HCT116 (cell line): ENCODE measurements at regions not wholly inside any gene's neighbourhood (a gene's known extent, or its start where the extent isn't known, plus 50 kb on each side); places are given as distances from the start of the nearest gene placed in this dataset.

Source experiments
- ATAC-seq: fragments of 200-7000 bp; cut with Tn5 transposase; 2 replicates; pipeline ENCODE4 v1.9.1; 2020; ENCODE audit warnings: mild to moderate bottlenecking, moderate library complexity
- BruUV-seq: library from RNA; stranded (reverse); fragments of 400-500 nt; replicated peaks from 2 replicates; lab custom pipeline; 2021; lab: Mats Ljungman, UMichigan
- CTCF ChIA-PET: fragments of 300-600 bp; sonication (Branson Sonifier 250); formaldehyde crosslinking; loops from one replicate; lab custom pipeline; 2021; ENCODE audit warnings: antibody characterized with exemption; lab: Charles Lee
- POLR2A ChIA-PET: fragments of 300-600, 350-600 bp; sonication (Branson Sonifier 250); formaldehyde crosslinking; loops from one replicate; lab custom pipeline; 2021; ENCODE audit warnings: antibody characterized with exemption; lab: Charles Lee
- RAD21 ChIA-PET, 2 experiments: fragments of 300-600 bp; sonication (Branson Sonifier 250); formaldehyde crosslinking; loops; one replicate each; lab custom pipeline; 2023; ENCODE audit warnings: low total read pairs in 2 of 2; ENCODE audit not compliant: uncharacterized antibody in 2 of 2, unreplicated experiment in 2 of 2, low non-redundant PET in 1 of 2; lab: Charles Lee
- DNase-seq: peaks from one replicate; pipeline ENCODE4 v3.0.0-alpha.2; 2010; ENCODE audit warnings: low read depth, low spot score
- H2AFZ ChIP-seq: fragments of 200-600 bp; shearing (Covaris generic), sonication (generic); 2 replicates; pipeline ENCODE4 v1.6.1; 2017; ENCODE audit warnings: low read depth, mixed run types, mixed read lengths, antibody characterized with exemption, low read length; ENCODE audit not compliant: poor library complexity, severe bottlenecking
- H3K27ac ChIP-seq: 2 replicates; pipeline ENCODE4 v1.5.1; 2012; ENCODE audit warnings: low read depth, low read length
- H3K27me3 ChIP-seq: fragments of 200-600 bp; sonication (generic); 2 replicates; pipeline ENCODE4 v1.6.1; 2016; ENCODE audit warnings: mixed run types, low read length, mixed read lengths; ENCODE audit not compliant: insufficient read depth
- H3K36me3 ChIP-seq, 2 experiments: fragments of 200-500 bp in 1 of 2; fragments of 200-600 bp in 1 of 2; sonication (Bioruptor generic) in 1 of 2; sonication (generic) in 1 of 2; 2 replicates each; pipeline versions ENCODE4 v1.5.1 to v1.6.1; 2014 to 2016; ENCODE audit warnings: low read length in 2 of 2, inconsistent platforms in 1 of 2, mixed read lengths in 1 of 2, mixed run types in 1 of 2; ENCODE audit not compliant: insufficient read depth in 2 of 2, control insufficient read depth in 1 of 2
- H3K4me1 ChIP-seq, 2 experiments: fragments of 200-600 bp in 1 of 2; sonication (generic) in 1 of 2; 2 replicates each; pipeline versions ENCODE4 v1.5.1 to v1.6.1; 2012 to 2017; ENCODE audit warnings: low read length in 2 of 2, inconsistent platforms in 1 of 2, mild to moderate bottlenecking in 1 of 2, mixed read lengths in 1 of 2, mixed run types in 1 of 2, moderate library complexity in 1 of 2; ENCODE audit not compliant: insufficient read depth in 2 of 2, control insufficient read depth in 1 of 2
- H3K4me2 ChIP-seq: fragments of 200-600 bp; sonication (generic); 2 replicates; pipeline ENCODE4 v1.6.1; 2017; ENCODE audit warnings: mixed run types, low read length, mixed read lengths
- H3K4me3 ChIP-seq, 2 experiments: fragments of 200-600 bp in 1 of 2; sonication (generic) in 1 of 2; replicated peaks in 1 of 2; 2 replicates each; pipeline ENCODE4 v1.5.1; 2011 to 2016; ENCODE audit warnings: low read length in 2 of 2, control low read depth in 1 of 2, low read depth in 1 of 2, mild to moderate bottlenecking in 1 of 2, mixed read lengths in 1 of 2, mixed run types in 1 of 2
- H3K79me2 ChIP-seq: fragments of 200-600 bp; sonication (generic); 2 replicates; pipeline ENCODE4 v1.6.1; 2017; ENCODE audit warnings: mild to moderate bottlenecking, mixed run types, low read length, moderate library complexity, mixed read lengths; ENCODE audit not compliant: insufficient read depth
- H3K9ac ChIP-seq: fragments of 200-600 bp; sonication (generic); 2 replicates; pipeline ENCODE4 v1.6.1; 2016; ENCODE audit warnings: low read length, mixed read lengths
- H3K9me2 ChIP-seq: fragments of 200-600 bp; sonication (generic), shearing (Covaris generic); 2 replicates; pipeline ENCODE4 v1.6.1; 2017; ENCODE audit warnings: mixed run types, mild to moderate bottlenecking, moderate library complexity; ENCODE audit not compliant: insufficient read depth
- H3K9me3 ChIP-seq, 2 experiments: fragments of 200-500 bp in 1 of 2; fragments of 200-600 bp in 1 of 2; sonication (Bioruptor generic) in 1 of 2; sonication (generic) in 1 of 2; 2 replicates each; pipeline ENCODE4 v1.6.1; 2014 to 2017; ENCODE audit warnings: low read length in 2 of 2, mixed read lengths in 2 of 2, inconsistent platforms in 1 of 2, low read depth in 1 of 2, mild to moderate bottlenecking in 1 of 2, mixed run types in 1 of 2, moderate library complexity in 1 of 2; ENCODE audit not compliant: control insufficient read depth in 1 of 2, insufficient read depth in 1 of 2
- H4K20me1 ChIP-seq: fragments of 200-600 bp; sonication (generic), shearing (Covaris generic); 2 replicates; pipeline ENCODE4 v1.6.1; 2017; ENCODE audit warnings: mixed run types, mild to moderate bottlenecking, moderate library complexity; ENCODE audit not compliant: insufficient read depth
- CBX3 ChIP-seq: IDR thresholded peaks from 2 replicates; pipeline ENCODE4 v1.6.1; 2012; ENCODE audit warnings: low read depth
- EGR1 ChIP-seq: IDR thresholded peaks from 2 replicates; pipeline ENCODE4 v1.6.1; 2012; ENCODE audit warnings: low read depth
- ELF1 ChIP-seq: IDR thresholded peaks from 2 replicates; pipeline ENCODE4 v1.6.1; 2012; ENCODE audit warnings: low read depth, borderline replicate concordance
- EZH2 ChIP-seq: fragments of 200-600 bp; sonication (generic); IDR thresholded peaks from 2 replicates; pipeline ENCODE4 v1.6.1; 2017; ENCODE audit warnings: antibody characterized with exemption, mixed run types
- FOSL1 ChIP-seq: IDR thresholded peaks from 2 replicates; pipeline ENCODE4 v1.6.1; 2012; ENCODE audit warnings: low read depth
- JUND ChIP-seq: IDR thresholded peaks from 2 replicates; pipeline ENCODE4 v1.6.1; 2012
- POLR2A ChIP-seq: IDR thresholded peaks from 2 replicates; pipeline ENCODE4 v1.7.0; 2011; ENCODE audit warnings: borderline replicate concordance; ENCODE audit not compliant: insufficient read depth, insufficient read length; ENCODE audit errors: extremely low read depth
- POLR2AphosphoS5 ChIP-seq: IDR thresholded peaks from 2 replicates; pipeline ENCODE4 v1.6.1; 2011; ENCODE audit warnings: mild to moderate bottlenecking, low read depth, low read length, moderate library complexity
- RAD21 ChIP-seq: IDR thresholded peaks from 2 replicates; pipeline ENCODE4 v1.6.1; 2012; ENCODE audit warnings: low read depth, mild to moderate bottlenecking
- SIN3A ChIP-seq: IDR thresholded peaks from 2 replicates; pipeline ENCODE4 v1.6.1; 2012; ENCODE audit warnings: low read depth
- SP1 ChIP-seq: IDR thresholded peaks from 2 replicates; pipeline ENCODE4 v1.6.1; 2012; ENCODE audit warnings: low read depth
- SRF ChIP-seq: IDR thresholded peaks from 2 replicates; pipeline ENCODE4 v1.6.1; 2012; ENCODE audit warnings: low read depth
- TCF7L2 ChIP-seq: IDR thresholded peaks from 2 replicates; pipeline ENCODE4 v1.7.0; 2011; ENCODE audit warnings: borderline replicate concordance, inconsistent platforms; ENCODE audit not compliant: insufficient read depth, insufficient read length; ENCODE audit errors: extremely low read depth
- YY1 ChIP-seq: IDR thresholded peaks from 2 replicates; pipeline ENCODE4 v1.6.1; 2011; ENCODE audit warnings: low read length, low read depth, moderate library complexity, mild to moderate bottlenecking; ENCODE audit not compliant: insufficient replicate concordance; ENCODE audit errors: extremely low read depth
- ZBTB33 ChIP-seq: IDR thresholded peaks from 2 replicates; pipeline ENCODE4 v1.6.1; 2011; ENCODE audit warnings: mild to moderate bottlenecking, low read length, moderate library complexity; ENCODE audit not compliant: insufficient replicate concordance; ENCODE audit errors: extremely low read depth
- ZFX ChIP-seq: fragments of 450-650 bp; IDR thresholded peaks from 2 replicates; pipeline ENCODE4 v1.6.1; 2017
- ZNF274 ChIP-seq: fragments of 200-500 bp; sonication (Bioruptor generic); IDR thresholded peaks from 2 replicates; pipeline ENCODE4 v1.6.1; 2014; ENCODE audit warnings: mild to moderate bottlenecking, low read depth, low read length, inconsistent platforms
- intact Hi-C: fragments of 100-400 bp; cut with micrococcal nuclease; formaldehyde crosslinking; loops from 2 replicates; pipeline ENCODE4 v1.10.0; 2022
- TF ChIP-seq, protein P1 (sequence below), 3 experiments: fragments of 200-600 bp in 1 of 3; sonication (generic) in 1 of 3; IDR thresholded peaks in 2 of 3; conservative IDR thresholded peaks in 1 of 3; 2 replicates each; pipeline ENCODE4 v1.5.1; 2012 to 2017; ENCODE audit warnings: low read depth in 2 of 3, low read length in 2 of 3, antibody characterized with exemption in 1 of 3, borderline replicate concordance in 1 of 3, control low read depth in 1 of 3, mild to moderate bottlenecking in 1 of 3, mixed read lengths in 1 of 3, mixed run types in 1 of 3, moderate library complexity in 1 of 3; ENCODE audit not compliant: insufficient read depth in 1 of 3
- TF ChIP-seq, protein P2 (sequence below): IDR thresholded peaks from 2 replicates; pipeline ENCODE4 v1.6.1; 2012

DNA sequence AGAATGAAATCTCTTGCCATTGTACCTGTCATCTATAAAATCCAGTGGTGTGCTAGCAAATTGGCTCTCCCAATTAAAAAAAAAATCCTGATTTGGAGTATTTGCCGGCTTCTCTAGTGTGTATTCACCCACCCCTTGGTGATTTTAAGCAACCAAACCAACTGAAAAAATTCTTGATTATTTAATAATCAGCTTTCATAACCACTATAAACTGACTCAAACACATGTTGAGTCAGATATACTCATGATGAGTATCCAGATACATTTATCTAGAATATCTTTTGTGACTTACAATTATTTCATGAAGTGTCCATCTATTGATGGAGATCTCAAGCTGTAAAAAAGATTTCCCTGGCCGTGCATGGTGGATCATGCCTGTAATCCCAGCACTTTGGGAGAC lies 205.4 kb downstream of the RASSF9 start:
- Histone ChIP-seq H3K27ac (no peak overlapping the region), H4K20me1 (no peaks in the 10 kb centered on the region), H3K4me1 (peaks cover 6 to 27% of the 10 kb centered on the region in 2 experiments; a peak in 2 of 4 replicates), H3K79me2 (no peaks in the 10 kb centered on the region), H3K9ac (no peak overlapping the region), H3K9me3 (no peaks in the 10 kb centered on the region), H3K4me3 (no peak overlapping the region), H3K4me2 (no peak overlapping the region), H3K36me3 (no peaks in the 10 kb centered on the region), H3K9me2 (no peaks in the 10 kb centered on the region), H2AFZ (no peak overlapping the region), H3K27me3 (no peaks in the 10 kb centered on the region)
- RAD21 ChIA-PET: no interaction called here
- TF ChIP-seq POLR2A (no peak), FOSL1 (no peak)
- intact Hi-C loops: no loop called here
- DNase-seq (no peak), ATAC-seq (no peak)
- no TSS peak for BruUV-seq
- CTCF ChIA-PET: no interaction called here
- POLR2A ChIA-PET: no interaction called here

GRCh38 chr12:85632390-85632789 lies 203.8 kb downstream of the RASSF9 start:
- BruUV-seq: no TSS peak
- no peak for ATAC-seq

More at GRCh38 chr12:85632390-85632789, 203.8 kb downstream of the RASSF9 start:
- H3K4me3 ChIP-seq: no peak overlapping the region
- H3K4me1 ChIP-seq: peaks cover 0 to 11% of the 10 kb centered on the region in 2 experiments; a peak in 2 of 4 replicates
- ChIA-PET CTCF (interaction anchor here (1.3 kb wide), 1 partner anchor 10 kb away, joined by 4 read pairs; no protein-coding TSS in a partner anchor), POLR2A (no interaction called here), RAD21 (no interaction called here)
- H3K27ac ChIP-seq: no peak overlapping the region
- H2AFZ ChIP-seq: no peak overlapping the region
- no peak overlapping the region for H3K4me2 ChIP-seq
- no peaks in the 10 kb centered on the region for H3K9me3 ChIP-seq
- no peaks in the 10 kb centered on the region for H3K36me3 ChIP-seq
- H3K9me2 ChIP-seq: no peaks in the 10 kb centered on the region
- no peaks in the 10 kb centered on the region for H4K20me1 ChIP-seq
- H3K9ac ChIP-seq: no peak overlapping the region
- intact Hi-C loops: no loop called here
- TF ChIP-seq CBX3 (no peak), TCF7L2 (no peak), RAD21 (no peak), ZNF274 (no peak), EGR1 (no peak), POLR2AphosphoS5 (no peak), ZFX (no peak), ELF1 (no peak), POLR2A (no peak), EZH2 (no peak), SRF (no peak), SP1 (no peak), YY1 (no peak), JUND (no peak), SIN3A (no peak), FOSL1 (no peak), ZBTB33 (no peak)
- TF ChIP-seq, protein P1, sequence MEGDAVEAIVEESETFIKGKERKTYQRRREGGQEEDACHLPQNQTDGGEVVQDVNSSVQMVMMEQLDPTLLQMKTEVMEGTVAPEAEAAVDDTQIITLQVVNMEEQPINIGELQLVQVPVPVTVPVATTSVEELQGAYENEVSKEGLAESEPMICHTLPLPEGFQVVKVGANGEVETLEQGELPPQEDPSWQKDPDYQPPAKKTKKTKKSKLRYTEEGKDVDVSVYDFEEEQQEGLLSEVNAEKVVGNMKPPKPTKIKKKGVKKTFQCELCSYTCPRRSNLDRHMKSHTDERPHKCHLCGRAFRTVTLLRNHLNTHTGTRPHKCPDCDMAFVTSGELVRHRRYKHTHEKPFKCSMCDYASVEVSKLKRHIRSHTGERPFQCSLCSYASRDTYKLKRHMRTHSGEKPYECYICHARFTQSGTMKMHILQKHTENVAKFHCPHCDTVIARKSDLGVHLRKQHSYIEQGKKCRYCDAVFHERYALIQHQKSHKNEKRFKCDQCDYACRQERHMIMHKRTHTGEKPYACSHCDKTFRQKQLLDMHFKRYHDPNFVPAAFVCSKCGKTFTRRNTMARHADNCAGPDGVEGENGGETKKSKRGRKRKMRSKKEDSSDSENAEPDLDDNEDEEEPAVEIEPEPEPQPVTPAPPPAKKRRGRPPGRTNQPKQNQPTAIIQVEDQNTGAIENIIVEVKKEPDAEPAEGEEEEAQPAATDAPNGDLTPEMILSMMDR (IDR thresholded peaks at IDR 0.05 in 2 of 3, conservative IDR thresholded peaks at IDR 0.05 in 1 of 3; ENCODE audit: borderline replicate concordance in 1 of 3, insufficient read depth in 1 of 3, low read depth in 2 of 3, low read length in 2 of 3): no peak
- TF ChIP-seq, protein P2, sequence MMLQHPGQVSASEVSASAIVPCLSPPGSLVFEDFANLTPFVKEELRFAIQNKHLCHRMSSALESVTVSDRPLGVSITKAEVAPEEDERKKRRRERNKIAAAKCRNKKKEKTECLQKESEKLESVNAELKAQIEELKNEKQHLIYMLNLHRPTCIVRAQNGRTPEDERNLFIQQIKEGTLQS: no peak
- H3K27me3 ChIP-seq: no peaks in the 10 kb centered on the region
- DNase-seq: no peak
- H3K79me2 ChIP-seq: no peaks in the 10 kb centered on the region
